Esophagus muscularis mucosa (tissue), 4 donors: ENCODE measurements at regions not wholly inside any gene's neighbourhood (a gene's known extent, or its start where the extent isn't known, plus 50 kb on each side); places are given as distances from the start of the nearest gene placed in this dataset.
A peak's percentile ranks its signal among the peaks of the same experiment; 100 is the strongest.

Experiments used
- DNase-seq: peaks from one replicate; pipeline ENCODE4 v3.0.0-alpha.2; 2017; ENCODE audit errors: extremely low spot score
- H3K27ac ChIP-seq, 4 donors: fragments of 200-600 bp; sonication (generic); replicated peaks in 1 of 4; 1 replicate in 3 of 4; 2 replicates in 1 of 4; pipeline ENCODE4 v1.5.1; 2016 to 2019; ENCODE audit warnings: mild to moderate bottlenecking in 1 of 4
- H3K27me3 ChIP-seq, 4 donors: fragments of 200-600 bp; sonication (generic); one replicate each; pipeline versions ENCODE4 v1.5.1 to v1.6.0; 2016 to 2019
- H3K36me3 ChIP-seq, 4 donors: fragments of 200-600 bp; sonication (generic); one replicate each; pipeline ENCODE4 v1.5.1; 2016 to 2019
- H3K4me1 ChIP-seq, 4 donors: fragments of 200-600 bp; sonication (generic); one replicate each; pipeline ENCODE4 v1.5.1; 2016 to 2019
- H3K4me3 ChIP-seq, 4 donors: fragments of 200-600 bp; sonication (generic); 1 replicate in 2 of 4; 2 replicates in 2 of 4; pipeline ENCODE4 v1.5.1; 2016 to 2019; ENCODE audit warnings: mild to moderate bottlenecking in 4 of 4, moderate library complexity in 1 of 4
- H3K9me3 ChIP-seq, 4 donors: fragments of 200-600 bp; sonication (generic); 1 replicate in 3 of 4; 2 replicates in 1 of 4; pipeline ENCODE4 v1.5.1; 2016 to 2019
- EP300 ChIP-seq: sonication (generic); formaldehyde crosslinking; IDR thresholded peaks from one replicate; pipeline ENCODE4 v1.6.1; 2017; ENCODE audit warnings: antibody characterized with exemption
- POLR2A ChIP-seq: fragments of 450-650 bp; IDR thresholded peaks from one replicate; pipeline ENCODE4 v1.6.1; 2017; ENCODE audit warnings: antibody characterized with exemption, moderate library complexity, mild to moderate bottlenecking, low read depth
- POLR2AphosphoS5 ChIP-seq, 2 donors: sonication (generic); formaldehyde crosslinking; IDR thresholded peaks; one replicate each; pipeline ENCODE4 v1.6.1; 2017; ENCODE audit warnings: antibody characterized with exemption in 2 of 2
- WGBS: methylation state at CpG from one replicate; pipeline ENCODE4 v1.1.5; 2018; 5-methylcytosine and 5-hydroxymethylcytosine counted together
- intact Hi-C: fragments of 100-400 bp; cut with DNase I; formaldehyde crosslinking; loops from one replicate; pipeline ENCODE4 v1.15.1; 2023
- TF ChIP-seq, protein P1 (sequence below), 3 experiments: fragments of 200-600 bp in 2 of 3; fragments of 450-650 bp in 1 of 3; sonication (generic) in 2 of 3; IDR thresholded peaks; one replicate each; pipeline ENCODE4 v1.5.1; 2017 to 2019; ENCODE audit warnings: antibody characterized with exemption in 3 of 3, mild to moderate bottlenecking in 2 of 3, moderate library complexity in 1 of 3

GRCh38 chr4:24643774-24644520 lies 59.6 kb upstream of the DHX15 start:
- peak; percentile 42 for DNase-seq
- H3K27me3 ChIP-seq = no peaks in the 10 kb centered on the region
- no peak overlapping the region for H3K4me3 ChIP-seq
- peaks cover 6 to 26% (median 21%) of the 10 kb centered on the region in 4 donors for H3K4me1 ChIP-seq
- H3K27ac ChIP-seq = no peak overlapping the region
- no peaks in the 10 kb centered on the region for H3K36me3 ChIP-seq
- 79% methylated on average over 8 of the region's 8 CpGs for WGBS
- intact Hi-C loops = no loop called here
- TF ChIP-seq, protein P1, sequence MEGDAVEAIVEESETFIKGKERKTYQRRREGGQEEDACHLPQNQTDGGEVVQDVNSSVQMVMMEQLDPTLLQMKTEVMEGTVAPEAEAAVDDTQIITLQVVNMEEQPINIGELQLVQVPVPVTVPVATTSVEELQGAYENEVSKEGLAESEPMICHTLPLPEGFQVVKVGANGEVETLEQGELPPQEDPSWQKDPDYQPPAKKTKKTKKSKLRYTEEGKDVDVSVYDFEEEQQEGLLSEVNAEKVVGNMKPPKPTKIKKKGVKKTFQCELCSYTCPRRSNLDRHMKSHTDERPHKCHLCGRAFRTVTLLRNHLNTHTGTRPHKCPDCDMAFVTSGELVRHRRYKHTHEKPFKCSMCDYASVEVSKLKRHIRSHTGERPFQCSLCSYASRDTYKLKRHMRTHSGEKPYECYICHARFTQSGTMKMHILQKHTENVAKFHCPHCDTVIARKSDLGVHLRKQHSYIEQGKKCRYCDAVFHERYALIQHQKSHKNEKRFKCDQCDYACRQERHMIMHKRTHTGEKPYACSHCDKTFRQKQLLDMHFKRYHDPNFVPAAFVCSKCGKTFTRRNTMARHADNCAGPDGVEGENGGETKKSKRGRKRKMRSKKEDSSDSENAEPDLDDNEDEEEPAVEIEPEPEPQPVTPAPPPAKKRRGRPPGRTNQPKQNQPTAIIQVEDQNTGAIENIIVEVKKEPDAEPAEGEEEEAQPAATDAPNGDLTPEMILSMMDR (IDR thresholded peaks at IDR 0.05) = no peak
- TF ChIP-seq POLR2A (no peak), POLR2AphosphoS5 (IDR thresholded peaks at IDR 0.05) (no peak)
- H3K9me3 ChIP-seq = no peaks in the 10 kb centered on the region

DNA sequence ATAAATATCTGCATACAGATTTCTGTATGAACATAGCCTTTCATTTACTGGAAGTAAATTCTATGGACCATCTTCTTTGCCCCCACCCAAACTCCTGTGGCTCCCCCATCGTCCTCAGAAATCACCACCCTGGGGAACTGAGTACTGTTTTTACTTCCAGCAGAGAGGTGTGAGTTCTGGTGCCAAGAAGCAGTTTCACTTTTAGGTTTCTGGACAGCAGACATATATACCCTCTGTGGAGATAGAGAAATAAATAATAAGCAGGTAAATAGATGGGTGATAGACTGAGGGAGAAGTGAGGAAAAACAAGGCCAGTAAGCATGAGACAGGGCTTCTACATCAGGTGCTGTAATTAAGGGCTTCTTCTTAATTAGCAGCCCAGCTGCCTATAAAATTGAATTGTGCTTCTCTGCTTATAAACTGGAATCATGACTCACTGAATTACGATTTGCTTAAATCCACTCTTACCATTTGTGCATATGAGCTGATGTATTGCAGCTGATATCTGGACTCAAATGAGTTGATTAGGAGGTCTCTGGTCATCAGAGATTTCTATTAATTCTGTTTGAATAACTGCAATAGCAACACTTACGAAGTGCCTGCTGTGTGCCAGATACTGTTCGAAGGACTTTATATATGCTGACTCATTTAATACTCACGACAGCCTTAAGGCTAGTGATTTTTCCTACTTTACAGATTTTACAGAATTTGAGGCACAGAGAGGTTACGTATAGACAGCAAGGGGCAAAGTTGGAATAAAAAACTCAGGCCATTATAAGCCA lies 60.8 kb upstream of the DHX15 start:
- H3K9me3 ChIP-seq = no peaks in the 10 kb centered on the region
- DNase-seq = no peak
- peaks cover 6 to 26% (median 21%) of the 10 kb centered on the region in 4 donors for H3K4me1 ChIP-seq
- no peaks in the 10 kb centered on the region for H3K36me3 ChIP-seq
- WGBS = 74% methylated on average over 6 of the region's 6 CpGs
- no peaks in the 10 kb centered on the region for H3K27me3 ChIP-seq
- intact Hi-C loops = no loop called here
- no peak overlapping the region for H3K27ac ChIP-seq
- no peak overlapping the region for H3K4me3 ChIP-seq
- TF ChIP-seq, protein P1 (IDR thresholded peaks at IDR 0.05) = no peak
- TF ChIP-seq EP300 (no peak), POLR2AphosphoS5 (IDR thresholded peaks at IDR 0.05) (no peak), POLR2A (no peak)

- 76% methylated on average over 4 of the region's 4 CpGs for WGBS
- no peak overlapping the region for H3K27ac ChIP-seq
- peaks cover 6 to 26% (median 21%) of the 10 kb centered on the region in 4 donors for H3K4me1 ChIP-seq
- no peaks in the 10 kb centered on the region for H3K36me3 ChIP-seq
- intact Hi-C loops = no loop called here
- H3K4me3 ChIP-seq = no peak overlapping the region
- DNase-seq = no peak
- H3K9me3 ChIP-seq = no peaks in the 10 kb centered on the region
- H3K27me3 ChIP-seq = no peaks in the 10 kb centered on the region
- TF ChIP-seq POLR2A = no peak
- TF ChIP-seq, protein P1 (IDR thresholded peaks at IDR 0.05) = no peak
- no peak for TF ChIP-seq POLR2AphosphoS5 (IDR thresholded peaks at IDR 0.05)
- TF ChIP-seq EP300 = no peak
Measured at GRCh38 chr4:24645765-24646550, 61.6 kb upstream of the DHX15 start.

DNA sequence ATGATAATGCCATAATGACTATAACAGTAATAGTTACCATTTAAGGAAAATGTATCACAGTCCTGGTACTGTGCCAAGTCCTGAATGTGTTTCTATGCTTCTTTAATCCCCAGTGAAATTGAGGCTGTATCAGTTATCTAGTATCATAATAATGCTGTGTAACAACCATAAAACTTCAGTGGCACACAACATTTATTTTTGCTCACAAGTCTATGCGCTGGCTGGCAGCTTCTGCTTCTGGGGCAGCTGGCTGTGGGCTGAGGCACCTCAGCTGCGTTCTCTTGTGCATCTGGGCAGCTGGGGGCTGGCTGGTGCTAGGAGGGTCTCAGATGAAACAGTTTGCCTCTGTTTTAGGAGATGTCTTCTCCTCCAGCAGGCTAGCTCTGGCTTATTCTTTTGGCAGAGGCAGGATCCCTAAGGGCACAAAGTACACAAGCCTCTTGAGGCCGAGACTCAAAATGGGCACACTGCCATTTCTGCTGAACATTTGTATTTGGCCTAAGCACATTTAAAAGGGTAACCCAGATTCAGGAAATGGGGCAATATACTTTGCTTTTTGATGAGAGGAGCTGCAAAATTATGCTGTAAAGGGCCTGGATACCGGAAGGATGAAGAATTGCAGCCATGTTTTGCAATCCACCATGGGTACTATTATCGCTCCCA lies 62.6 kb upstream of the DHX15 start:
- Histone ChIP-seq H3K9me3 (no peaks in the 10 kb centered on the region), H3K27me3 (no peaks in the 10 kb centered on the region), H3K4me3 (no peak overlapping the region), H3K36me3 (no peaks in the 10 kb centered on the region), H3K4me1 (peaks cover 6 to 26% (median 21%) of the 10 kb centered on the region in 4 donors), H3K27ac (no peak overlapping the region)
- TF ChIP-seq POLR2A = no peak
- no peak for TF ChIP-seq POLR2AphosphoS5 (IDR thresholded peaks at IDR 0.05)
- no peak for TF ChIP-seq EP300
- TF ChIP-seq, protein P1 (IDR thresholded peaks at IDR 0.05) = no peak
- intact Hi-C loops = no loop called here
- whole genome bisulfite sequencing = 77% methylated on average over 4 of the region's 5 CpGs
- DNase-seq = no peak
